IMR-90 (cell line): ENCODE measurements at regions not wholly inside any gene's neighbourhood (a gene's known extent, or its start where the extent isn't known, plus 50 kb on each side); places are given as distances from the start of the nearest gene placed in this dataset.

Experiments
- CHD1 ChIP-seq: IDR thresholded peaks from 2 replicates; pipeline ENCODE4 v1.6.1; 2012; ENCODE audit warnings: low read depth, low read length, improper control_type of control experiment
- FOS ChIP-seq: fragments of 150-350 bp; IDR thresholded peaks from 2 replicates; pipeline ENCODE4 v1.6.1; 2016; ENCODE audit warnings: low read depth, low read length
- MAZ ChIP-seq: IDR thresholded peaks from 2 replicates; pipeline ENCODE4 v1.6.1; 2012; ENCODE audit warnings: low read depth, mild to moderate bottlenecking, low read length, improper control_type of control experiment, moderate library complexity, borderline replicate concordance
- POLR2A ChIP-seq: IDR thresholded peaks from 2 replicates; pipeline ENCODE4 v1.6.1; 2012; ENCODE audit warnings: mild to moderate bottlenecking, low read depth, low read length
- RCOR1 ChIP-seq: IDR thresholded peaks from 2 replicates; pipeline ENCODE4 v1.6.1; 2012; ENCODE audit warnings: mild to moderate bottlenecking, low read length, improper control_type of control experiment; ENCODE audit not compliant: insufficient replicate concordance
- SMC3 ChIP-seq: fragments of 150-350 bp; IDR thresholded peaks from 2 replicates; pipeline ENCODE4 v1.6.1; 2016; ENCODE audit warnings: low read depth, mild to moderate bottlenecking, antibody characterized with exemption, low read length, moderate library complexity
- TF ChIP-seq, protein P1 (sequence below): conservative IDR thresholded peaks from 2 replicates; pipeline ENCODE4 v1.5.1; 2012; ENCODE audit warnings: mild to moderate bottlenecking, low read depth, low read length, improper control_type of control experiment

DNA sequence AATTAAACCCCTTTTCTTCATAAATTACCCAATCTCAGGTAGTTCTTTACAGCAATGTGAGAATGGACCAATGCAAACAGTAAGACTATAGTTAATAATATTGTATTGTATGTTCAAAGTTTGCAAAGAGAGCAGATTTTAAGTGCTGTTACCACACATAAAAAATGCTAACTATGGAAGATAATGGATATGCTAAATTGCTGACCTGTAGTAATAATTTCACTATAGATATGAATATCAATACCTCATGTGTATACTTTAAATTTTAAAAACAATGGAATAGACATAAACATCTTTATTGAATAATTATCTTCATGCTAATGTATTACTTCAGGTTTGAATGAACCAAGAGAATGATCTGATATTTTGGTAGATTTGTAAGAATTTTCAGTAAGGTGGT lies 552.4 kb upstream of the CHRM3 start:
- TF ChIP-seq POLR2A = no peak
- TF ChIP-seq FOS = no peak
- TF ChIP-seq, protein P1, sequence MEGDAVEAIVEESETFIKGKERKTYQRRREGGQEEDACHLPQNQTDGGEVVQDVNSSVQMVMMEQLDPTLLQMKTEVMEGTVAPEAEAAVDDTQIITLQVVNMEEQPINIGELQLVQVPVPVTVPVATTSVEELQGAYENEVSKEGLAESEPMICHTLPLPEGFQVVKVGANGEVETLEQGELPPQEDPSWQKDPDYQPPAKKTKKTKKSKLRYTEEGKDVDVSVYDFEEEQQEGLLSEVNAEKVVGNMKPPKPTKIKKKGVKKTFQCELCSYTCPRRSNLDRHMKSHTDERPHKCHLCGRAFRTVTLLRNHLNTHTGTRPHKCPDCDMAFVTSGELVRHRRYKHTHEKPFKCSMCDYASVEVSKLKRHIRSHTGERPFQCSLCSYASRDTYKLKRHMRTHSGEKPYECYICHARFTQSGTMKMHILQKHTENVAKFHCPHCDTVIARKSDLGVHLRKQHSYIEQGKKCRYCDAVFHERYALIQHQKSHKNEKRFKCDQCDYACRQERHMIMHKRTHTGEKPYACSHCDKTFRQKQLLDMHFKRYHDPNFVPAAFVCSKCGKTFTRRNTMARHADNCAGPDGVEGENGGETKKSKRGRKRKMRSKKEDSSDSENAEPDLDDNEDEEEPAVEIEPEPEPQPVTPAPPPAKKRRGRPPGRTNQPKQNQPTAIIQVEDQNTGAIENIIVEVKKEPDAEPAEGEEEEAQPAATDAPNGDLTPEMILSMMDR = no peak
- TF ChIP-seq SMC3 = no peak
- TF ChIP-seq CHD1 = no peak
- TF ChIP-seq MAZ = no peak
- no peak for TF ChIP-seq RCOR1
